MM.1S (cell line): ENCODE measurements at regions not wholly inside any gene's neighbourhood (a gene's known extent, or its start where the extent isn't known, plus 50 kb on each side); places are given as distances from the start of the nearest gene placed in this dataset.

Experiments
- DNase-seq: peaks from one replicate; pipeline ENCODE4 v3.0.0-alpha.2; 2015
- H2AFZ ChIP-seq: fragments of 300-600 bp; sonication (generic); 2 replicates; pipeline ENCODE4 v1.6.0; 2016; ENCODE audit warnings: antibody characterized with exemption, low read length
- H3F3A ChIP-seq: fragments of 300-600 bp; sonication (generic); 2 replicates; pipeline ENCODE4 v1.6.1; 2016; ENCODE audit warnings: mild to moderate bottlenecking, antibody characterized with exemption, low read length, moderate library complexity, mixed read lengths; ENCODE audit not compliant: insufficient read depth
- H3K27ac ChIP-seq: fragments of 300-600 bp; sonication (generic); 2 replicates; pipeline ENCODE4 v1.5.1; 2016; ENCODE audit warnings: mild to moderate bottlenecking, low read length
- H3K27me3 ChIP-seq: fragments of 300-600 bp; sonication (generic); replicated peaks from 2 replicates; pipeline ENCODE4 v1.6.0; 2016; ENCODE audit warnings: low read length; ENCODE audit not compliant: insufficient read depth
- H3K36me3 ChIP-seq: fragments of 300-600 bp; sonication (generic); replicated peaks from 2 replicates; pipeline ENCODE4 v1.6.1; 2016; ENCODE audit warnings: mild to moderate bottlenecking, low read length, mixed read lengths; ENCODE audit not compliant: insufficient read depth
- H3K4me1 ChIP-seq: fragments of 300-600 bp; sonication (generic); 2 replicates; pipeline ENCODE4 v1.6.1; 2016; ENCODE audit warnings: low read length, mixed read lengths
- H3K4me2 ChIP-seq: fragments of 300-600 bp; sonication (generic); 2 replicates; pipeline ENCODE4 v1.6.0; 2016; ENCODE audit warnings: low read depth, low read length
- H3K4me3 ChIP-seq: fragments of 300-600 bp; sonication (generic); 2 replicates; pipeline ENCODE4 v1.5.1; 2016; ENCODE audit warnings: low read length, mixed read lengths
- H3K79me2 ChIP-seq: fragments of 300-600 bp; sonication (generic); 2 replicates; pipeline ENCODE4 v1.6.1; 2016; ENCODE audit warnings: mixed run types, low read length, mixed read lengths
- H3K9ac ChIP-seq: fragments of 300-600 bp; sonication (generic); 2 replicates; pipeline ENCODE4 v1.6.1; 2016; ENCODE audit warnings: low read length, mixed read lengths
- H3K9me2 ChIP-seq: fragments of 300-600 bp; sonication (generic); replicated peaks from 2 replicates; pipeline ENCODE4 v1.6.1; 2016; ENCODE audit warnings: mild to moderate bottlenecking, low read length, mixed read lengths; ENCODE audit not compliant: insufficient read depth
- H3K9me3 ChIP-seq: fragments of 300-600 bp; sonication (generic); replicated peaks from 2 replicates; pipeline ENCODE4 v1.6.1; 2016; ENCODE audit warnings: mild to moderate bottlenecking, low read length, mixed read lengths; ENCODE audit not compliant: insufficient read depth
- H4K20me1 ChIP-seq: fragments of 300-600 bp; sonication (generic); 2 replicates; pipeline ENCODE4 v1.6.1; 2016; ENCODE audit warnings: mild to moderate bottlenecking, low read length, moderate library complexity, mixed read lengths; ENCODE audit not compliant: insufficient read depth
- EZH2 ChIP-seq: fragments of 300-600 bp; sonication (generic); optimal IDR thresholded peaks from 2 replicates; pipeline ENCODE3; 2017; ENCODE audit warnings: low read depth, mild to moderate bottlenecking, antibody characterized with exemption, low read length, mixed read lengths
- EZH2phosphoT487 ChIP-seq: fragments of 300-600 bp; sonication (generic); IDR thresholded peaks from 2 replicates; pipeline ENCODE4 v1.6.1; 2018; ENCODE audit warnings: antibody characterized with exemption, low read length
- TF ChIP-seq, protein P1 (sequence below): fragments of 300-600 bp; sonication (generic); IDR thresholded peaks from 2 replicates; pipeline ENCODE4 v1.5.1; 2016; ENCODE audit warnings: antibody characterized with exemption, low read length, mixed read lengths

GRCh38 chr11:19437760-19438159, 197.0 kb upstream of the E2F8 start:
- Histone ChIP-seq H3K79me2 (peaks cover 56% of the 10 kb centered on the region), H3K4me3 (no peak overlapping the region), H3K36me3 (no peaks in the 10 kb centered on the region), H3K4me1 (peaks cover 84% of the 10 kb centered on the region), H3K27me3 (no peaks in the 10 kb centered on the region), H3K9me2 (no peaks in the 10 kb centered on the region), H2AFZ (no peak overlapping the region), H4K20me1 (no peaks in the 10 kb centered on the region), H3K27ac (peak overlapping the region; percentile 97; the same call in 1 of the 2 replicates), H3F3A (peaks cover 61% of the 10 kb centered on the region), H3K9ac (no peak overlapping the region), H3K4me2 (no peak overlapping the region), H3K9me3 (no peaks in the 10 kb centered on the region)
- DNase-seq = no peak
- no peak for TF ChIP-seq EZH2phosphoT487
- no peak for TF ChIP-seq EZH2

- Histone ChIP-seq H3K9me3 (no peaks in the 10 kb centered on the region), H3K9ac (peak overlapping the region; percentile 26; the same call in 1 of the 2 replicates), H3K4me1 (peaks cover 82% of the 10 kb centered on the region), H3K9me2 (no peaks in the 10 kb centered on the region), H3K27me3 (no peaks in the 10 kb centered on the region), H3F3A (peaks cover 61% of the 10 kb centered on the region), H3K27ac (peak overlapping the region; percentile 97), H2AFZ (no peak overlapping the region), H3K36me3 (no peaks in the 10 kb centered on the region), H3K79me2 (peaks cover 58% of the 10 kb centered on the region), H4K20me1 (no peaks in the 10 kb centered on the region), H3K4me2 (peak overlapping the region; percentile 55), H3K4me3 (no peak overlapping the region; the same call in 1 of the 2 replicates)
- TF ChIP-seq EZH2 (no peak), EZH2phosphoT487 (no peak)
- TF ChIP-seq, protein P1, sequence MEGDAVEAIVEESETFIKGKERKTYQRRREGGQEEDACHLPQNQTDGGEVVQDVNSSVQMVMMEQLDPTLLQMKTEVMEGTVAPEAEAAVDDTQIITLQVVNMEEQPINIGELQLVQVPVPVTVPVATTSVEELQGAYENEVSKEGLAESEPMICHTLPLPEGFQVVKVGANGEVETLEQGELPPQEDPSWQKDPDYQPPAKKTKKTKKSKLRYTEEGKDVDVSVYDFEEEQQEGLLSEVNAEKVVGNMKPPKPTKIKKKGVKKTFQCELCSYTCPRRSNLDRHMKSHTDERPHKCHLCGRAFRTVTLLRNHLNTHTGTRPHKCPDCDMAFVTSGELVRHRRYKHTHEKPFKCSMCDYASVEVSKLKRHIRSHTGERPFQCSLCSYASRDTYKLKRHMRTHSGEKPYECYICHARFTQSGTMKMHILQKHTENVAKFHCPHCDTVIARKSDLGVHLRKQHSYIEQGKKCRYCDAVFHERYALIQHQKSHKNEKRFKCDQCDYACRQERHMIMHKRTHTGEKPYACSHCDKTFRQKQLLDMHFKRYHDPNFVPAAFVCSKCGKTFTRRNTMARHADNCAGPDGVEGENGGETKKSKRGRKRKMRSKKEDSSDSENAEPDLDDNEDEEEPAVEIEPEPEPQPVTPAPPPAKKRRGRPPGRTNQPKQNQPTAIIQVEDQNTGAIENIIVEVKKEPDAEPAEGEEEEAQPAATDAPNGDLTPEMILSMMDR = no peak
- peak; percentile 61 for DNase-seq
Measured at GRCh38 chr11:19436932-19437331, 196.2 kb upstream of the E2F8 start.

DNA sequence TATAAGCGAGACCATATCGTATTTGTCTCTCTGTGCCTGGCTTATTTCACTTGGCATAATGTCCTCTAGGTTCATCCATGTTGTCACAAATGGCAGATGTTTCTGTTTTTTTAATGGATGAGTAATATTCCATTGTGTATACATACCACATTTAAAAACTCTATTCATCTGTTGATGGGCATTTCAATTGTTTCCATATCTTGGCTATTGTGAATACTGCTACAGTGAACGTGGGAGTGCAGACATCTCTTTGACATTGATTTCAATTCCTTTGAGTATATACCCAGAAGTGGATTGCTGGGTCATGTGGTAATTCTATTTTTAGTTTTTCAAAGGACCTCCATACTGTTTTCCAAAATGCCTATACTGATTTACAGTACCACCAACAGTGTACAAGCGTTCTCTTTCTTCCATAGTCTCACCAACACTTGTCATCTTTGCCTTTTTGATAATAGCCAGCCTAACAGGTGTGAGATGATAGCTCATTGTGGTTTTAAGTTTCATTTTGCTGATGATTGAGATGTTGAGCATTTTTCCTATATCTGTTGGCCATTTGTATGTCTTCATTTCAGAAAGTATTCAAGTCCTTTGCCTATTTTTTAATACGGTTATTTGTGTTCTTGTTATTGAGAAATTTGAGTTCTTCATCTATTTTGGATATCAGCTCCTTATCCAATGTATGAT, 194.7 kb upstream of the E2F8 start:
- Histone ChIP-seq H4K20me1 (no peaks in the 10 kb centered on the region), H3K27ac (peak overlapping the region; percentile 97), H3K79me2 (peaks cover 55% of the 10 kb centered on the region), H3K4me3 (0 out of 2 replicates have a peak overlapping the region, but pooled peaks have one; percentile 23), H3K9me3 (no peaks in the 10 kb centered on the region), H3K9ac (peak overlapping the region; percentile 26; the same call in 1 of the 2 replicates), H3K36me3 (no peaks in the 10 kb centered on the region), H3K27me3 (no peaks in the 10 kb centered on the region), H3K4me1 (peaks cover 81% of the 10 kb centered on the region), H2AFZ (no peak overlapping the region), H3K9me2 (no peaks in the 10 kb centered on the region), H3K4me2 (peak overlapping the region; percentile 55), H3F3A (peaks cover 67% of the 10 kb centered on the region)
- peak; percentile 69 for DNase-seq
- TF ChIP-seq EZH2phosphoT487 = no peak
- TF ChIP-seq, protein P1 = no peak
- no peak for TF ChIP-seq EZH2

- H3K9ac ChIP-seq = peak overlapping the region; percentile 88
- peak overlapping the region; percentile 91 for H3K4me2 ChIP-seq
- H3K4me3 ChIP-seq = peak overlapping the region; percentile 12
- TF ChIP-seq EZH2 (no peak), EZH2phosphoT487 (no peak)
- TF ChIP-seq, protein P1 = no peak
- H3F3A ChIP-seq = peaks cover 77% of the 10 kb centered on the region
- no peak overlapping the region for H2AFZ ChIP-seq
- peak overlapping the region; percentile 97 for H3K27ac ChIP-seq
- no peaks in the 10 kb centered on the region for H4K20me1 ChIP-seq
- no peaks in the 10 kb centered on the region for H3K9me2 ChIP-seq
- H3K27me3 ChIP-seq = no peaks in the 10 kb centered on the region
- H3K9me3 ChIP-seq = no peaks in the 10 kb centered on the region
- no peaks in the 10 kb centered on the region for H3K36me3 ChIP-seq
- peaks cover 92% of the 10 kb centered on the region for H3K4me1 ChIP-seq
- peak; percentile 55 for DNase-seq
- H3K79me2 ChIP-seq = peaks cover 53% of the 10 kb centered on the region
Measured at GRCh38 chr11:19433791-19434190, 193.0 kb upstream of the E2F8 start.
